GM10248 (cell line): ENCODE measurements at regions not wholly inside any gene's neighbourhood (a gene's known extent, or its start where the extent isn't known, plus 50 kb on each side); places are given as distances from the start of the nearest gene placed in this dataset.

ENCODE experiments used
- CTCF ChIA-PET: fragments of 300-600 bp; sonication (Branson Sonifier 250); formaldehyde crosslinking; extraction: SDS; loops from one replicate; lab custom pipeline; 2021; ENCODE audit warnings: antibody characterized with exemption; lab: Yijun Ruan, JAX
- POLR2A ChIA-PET: fragments of 350-650 bp; sonication (Branson Sonifier 250); formaldehyde crosslinking; extraction: SDS; loops from one replicate; lab custom pipeline; 2020; ENCODE audit warnings: antibody characterized with exemption; lab: Yijun Ruan, JAX
- DNase-seq: peaks from one replicate; pipeline ENCODE4 v3.0.0; 2012; ENCODE audit errors: extremely low spot score
- CTCF ChIP-seq: IDR thresholded peaks from 2 replicates; pipeline ENCODE4 v1.5.1; 2012; ENCODE audit warnings: mild to moderate bottlenecking, low read depth; ENCODE audit errors: extremely low read depth, missing control alignments, control extremely low read depth

- POLR2A ChIA-PET = no interaction called here
- no peak for DNase-seq
- no peak for TF ChIP-seq CTCF
- CTCF ChIA-PET = interaction anchor here (1.4 kb wide), 1 partner anchor 38 kb away, joined by 3 read pairs; no protein-coding TSS in a partner anchor
These were observed 816.9 kb upstream of the LUZP2 start for GRCh38 chr11:23679981-23680380.

- POLR2A ChIA-PET = no interaction called here
- CTCF ChIA-PET = interaction anchor here (1.4 to 1.6 kb wide), 2 partner anchors 11 to 38 kb away, joined by 3 read pairs; no protein-coding TSS in a partner anchor
- DNase-seq = no peak
- TF ChIP-seq CTCF = no peak
These were observed 816.2 kb upstream of the LUZP2 start for GRCh38 chr11:23680488-23681230.

GRCh38 chr11:23684701-23685100 is 812.2 kb upstream of the LUZP2 start:
- no peak for DNase-seq
- no peak for TF ChIP-seq CTCF
- ChIA-PET CTCF (no interaction called here), POLR2A (no interaction called here)

- POLR2A ChIA-PET = no interaction called here
- no peak for DNase-seq
- CTCF ChIA-PET = no interaction called here
- no peak for TF ChIP-seq CTCF
These were observed 808.9 kb upstream of the LUZP2 start for GRCh38 chr11:23687991-23688390.

- CTCF ChIA-PET = no interaction called here
- TF ChIP-seq CTCF = no peak
- DNase-seq = no peak
- POLR2A ChIA-PET = no interaction called here
These were observed 808.4 kb upstream of the LUZP2 start for GRCh38 chr11:23688411-23688810.

GRCh38 chr11:23688835-23689234 is 808.0 kb upstream of the LUZP2 start:
- ChIA-PET CTCF (no interaction called here), POLR2A (no interaction called here)
- DNase-seq = no peak
- TF ChIP-seq CTCF = no peak
